Upper lobe of left lung (tissue), 4 donors: ENCODE measurements at regions not wholly inside any gene's neighbourhood (a gene's known extent, or its start where the extent isn't known, plus 50 kb on each side); places are given as distances from the start of the nearest gene placed in this dataset.

Experiments
- EP300 ChIP-seq, 4 donors: sonication (generic); formaldehyde crosslinking; IDR thresholded peaks; one replicate each; pipeline ENCODE4 v1.5.1; 2017; ENCODE audit warnings: antibody characterized with exemption in 4 of 4, control low read depth in 2 of 4
- POLR2A ChIP-seq, 4 donors: fragments of 450-650 bp; IDR thresholded peaks; one replicate each; pipeline ENCODE4 v1.5.1; 2016 to 2017; ENCODE audit warnings: antibody characterized with exemption in 4 of 4, mild to moderate bottlenecking in 2 of 4
- POLR2AphosphoS5 ChIP-seq, 2 donors: sonication (generic); formaldehyde crosslinking; IDR thresholded peaks; one replicate each; pipeline ENCODE4 v1.5.1; 2017; ENCODE audit warnings: antibody characterized with exemption in 2 of 2
- TF ChIP-seq, protein P1 (sequence below), 6 experiments: fragments of 450-650 bp in 4 of 6; fragments of 200-600 bp in 2 of 6; sonication (generic) in 2 of 6; IDR thresholded peaks; one replicate each; pipeline ENCODE4 v1.5.1; 2016 to 2019; ENCODE audit warnings: antibody characterized with exemption in 6 of 6

DNA sequence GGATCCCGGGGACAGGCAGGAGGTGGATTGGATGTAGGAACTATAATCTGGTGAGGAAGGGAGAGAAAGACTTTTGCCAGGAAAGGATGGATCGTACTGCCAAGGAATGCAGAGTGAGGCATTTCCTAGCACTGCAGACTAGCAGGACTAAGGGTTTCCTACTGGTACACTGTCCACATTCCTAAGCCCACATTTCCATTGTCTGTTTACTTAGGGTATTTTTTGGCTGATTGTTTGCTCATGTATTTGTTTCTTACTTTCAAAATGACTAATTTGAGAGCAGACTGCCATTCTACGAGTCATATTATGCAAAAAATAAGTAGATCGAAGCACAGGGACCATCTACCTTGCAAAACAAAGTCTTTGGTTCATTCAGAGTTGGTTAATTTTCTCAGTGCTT lies 1029.5 kb upstream of the NR2F2 start:
- TF ChIP-seq, protein P1, sequence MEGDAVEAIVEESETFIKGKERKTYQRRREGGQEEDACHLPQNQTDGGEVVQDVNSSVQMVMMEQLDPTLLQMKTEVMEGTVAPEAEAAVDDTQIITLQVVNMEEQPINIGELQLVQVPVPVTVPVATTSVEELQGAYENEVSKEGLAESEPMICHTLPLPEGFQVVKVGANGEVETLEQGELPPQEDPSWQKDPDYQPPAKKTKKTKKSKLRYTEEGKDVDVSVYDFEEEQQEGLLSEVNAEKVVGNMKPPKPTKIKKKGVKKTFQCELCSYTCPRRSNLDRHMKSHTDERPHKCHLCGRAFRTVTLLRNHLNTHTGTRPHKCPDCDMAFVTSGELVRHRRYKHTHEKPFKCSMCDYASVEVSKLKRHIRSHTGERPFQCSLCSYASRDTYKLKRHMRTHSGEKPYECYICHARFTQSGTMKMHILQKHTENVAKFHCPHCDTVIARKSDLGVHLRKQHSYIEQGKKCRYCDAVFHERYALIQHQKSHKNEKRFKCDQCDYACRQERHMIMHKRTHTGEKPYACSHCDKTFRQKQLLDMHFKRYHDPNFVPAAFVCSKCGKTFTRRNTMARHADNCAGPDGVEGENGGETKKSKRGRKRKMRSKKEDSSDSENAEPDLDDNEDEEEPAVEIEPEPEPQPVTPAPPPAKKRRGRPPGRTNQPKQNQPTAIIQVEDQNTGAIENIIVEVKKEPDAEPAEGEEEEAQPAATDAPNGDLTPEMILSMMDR (IDR thresholded peaks at IDR 0.05) = no peak
- no peak for TF ChIP-seq POLR2A (IDR thresholded peaks at IDR 0.05)
- TF ChIP-seq EP300 (IDR thresholded peaks at IDR 0.05) = no peak
- no peak for TF ChIP-seq POLR2AphosphoS5 (IDR thresholded peaks at IDR 0.05)
